ENCODE measurements at regions not wholly inside any gene's neighbourhood (a gene's known extent, or its start where the extent isn't known, plus 50 kb on each side); places are given as distances from the start of the nearest gene placed in this dataset.

DNA sequence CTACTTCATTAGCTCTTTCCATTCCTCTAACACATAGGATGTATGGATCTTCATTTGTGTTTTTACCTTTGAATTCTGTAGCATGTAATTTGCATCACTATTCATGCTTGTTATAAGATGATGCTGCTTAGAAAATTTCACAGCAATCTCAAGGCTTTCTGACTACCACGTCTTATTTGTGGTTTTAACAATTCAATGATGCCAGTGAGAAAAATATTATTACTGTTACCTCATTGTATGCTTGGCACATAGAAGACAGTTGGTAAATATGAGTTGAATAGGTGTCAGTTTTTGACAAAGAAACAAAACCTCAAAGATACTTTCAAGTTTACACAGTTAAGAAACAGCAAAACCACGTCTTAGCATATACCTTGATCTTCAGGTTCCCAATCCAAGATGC lies 428.6 kb downstream of the TFAP2A start:
- Histone ChIP-seq H3K27me3 (ENCODE audit: control insufficient read depth, insufficient read depth, low read length) (no peaks in the 10 kb centered on the region), H3K36me3 (replicated peaks; ENCODE audit: control insufficient read depth, insufficient read depth, low read length) (no peaks in the 10 kb centered on the region), H3K4me3 (ENCODE audit: insufficient read depth, low read depth, low read length) (no peak overlapping the region)
- DNase-seq, result no peak

DNA sequence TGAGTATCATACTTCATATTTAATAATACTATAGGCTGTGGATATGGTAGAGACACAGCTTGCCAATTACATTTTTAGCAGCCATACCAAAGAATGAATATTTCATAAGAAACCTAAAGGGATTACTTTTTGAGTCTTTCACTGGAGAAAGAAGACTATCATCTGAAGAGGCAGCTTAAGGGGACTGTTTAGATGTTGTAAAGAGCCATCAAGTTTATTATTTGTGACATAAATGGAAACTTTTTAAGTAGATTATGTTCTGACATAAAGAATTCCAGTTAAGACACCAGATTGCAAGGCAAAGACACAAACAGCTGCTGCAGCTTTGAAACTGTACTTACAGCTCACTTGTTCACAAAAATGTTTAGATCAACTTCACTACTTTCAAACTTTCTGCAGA lies 429.4 kb downstream of the TFAP2A start:
- H3K36me3 ChIP-seq (replicated peaks; ENCODE audit: control insufficient read depth, insufficient read depth, low read length), result no peaks in the 10 kb centered on the region
- no peak for DNase-seq
- no peaks in the 10 kb centered on the region for H3K27me3 ChIP-seq (ENCODE audit: control insufficient read depth, insufficient read depth, low read length)
- H3K4me3 ChIP-seq (ENCODE audit: insufficient read depth, low read depth, low read length), result no peak overlapping the region

DNA sequence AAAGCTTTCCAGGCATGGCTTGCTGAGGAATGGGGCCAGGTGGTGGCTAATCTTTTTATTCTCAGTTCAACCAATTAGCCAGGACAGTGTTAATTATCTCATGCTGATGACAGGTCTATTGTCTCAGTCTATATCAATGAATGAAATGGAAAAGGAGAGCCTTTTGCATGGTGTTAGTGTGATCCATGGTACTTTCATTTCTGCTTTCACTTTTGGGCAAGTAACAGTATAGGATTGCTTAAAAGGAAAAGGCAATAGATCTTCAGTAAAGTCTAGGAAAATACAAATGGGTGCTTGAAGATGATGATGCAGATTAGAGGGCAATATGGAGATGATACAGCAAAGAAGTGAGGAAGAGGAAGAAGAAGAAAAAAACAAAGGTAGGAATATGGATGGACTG lies 430.3 kb downstream of the TFAP2A start:
- H3K36me3 ChIP-seq (replicated peaks; ENCODE audit: control insufficient read depth, insufficient read depth, low read length), result no peaks in the 10 kb centered on the region
- H3K4me3 ChIP-seq (ENCODE audit: insufficient read depth, low read depth, low read length), result no peak overlapping the region
- H3K27me3 ChIP-seq (ENCODE audit: control insufficient read depth, insufficient read depth, low read length), result no peaks in the 10 kb centered on the region
- no peak for DNase-seq

DNA sequence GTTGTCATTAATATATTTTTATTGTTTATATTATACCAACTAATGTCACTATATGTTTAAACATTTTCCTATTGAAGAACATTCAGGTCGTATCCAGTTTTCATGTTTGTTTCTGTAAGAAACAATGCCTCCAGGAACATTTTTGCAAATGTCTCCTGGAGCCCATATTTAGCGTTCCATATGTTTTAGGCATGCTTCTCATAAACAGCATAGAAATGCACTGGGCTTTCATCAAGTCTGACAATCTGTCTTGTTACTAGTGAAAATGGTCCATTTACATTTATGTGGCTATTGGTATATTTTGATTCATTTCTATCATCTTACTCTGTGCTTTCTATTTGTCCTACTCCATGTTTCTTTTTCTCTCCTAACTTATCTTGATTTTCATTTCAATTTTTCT lies 431.7 kb downstream of the TFAP2A start:
- no peak for DNase-seq

GRCh38 chr6:9982215-9982614 lies 432.7 kb downstream of the TFAP2A start:
- H3K36me3 ChIP-seq (replicated peaks; ENCODE audit: control insufficient read depth, insufficient read depth, low read length), result no peaks in the 10 kb centered on the region

More for the DNA sequence above, 431.7 kb downstream of the TFAP2A start:
- Histone ChIP-seq H3K27me3 (ENCODE audit: control insufficient read depth, insufficient read depth, low read length) (no peaks in the 10 kb centered on the region), H3K4me3 (ENCODE audit: insufficient read depth, low read depth, low read length) (no peak overlapping the region), H3K36me3 (replicated peaks; ENCODE audit: control insufficient read depth, insufficient read depth, low read length) (no peaks in the 10 kb centered on the region)

GRCh38 chr6:9979996-9980395 lies 434.9 kb downstream of the TFAP2A start:
- DNase-seq, result no peak
- H3K36me3 ChIP-seq (replicated peaks; ENCODE audit: control insufficient read depth, insufficient read depth, low read length), result no peaks in the 10 kb centered on the region
- no peak overlapping the region for H3K4me3 ChIP-seq (ENCODE audit: insufficient read depth, low read depth, low read length)
- H3K27me3 ChIP-seq (ENCODE audit: control insufficient read depth, insufficient read depth, low read length), result no peaks in the 10 kb centered on the region

More at GRCh38 chr6:9982215-9982614, 432.7 kb downstream of the TFAP2A start:
- Histone ChIP-seq H3K27me3 (ENCODE audit: control insufficient read depth, insufficient read depth, low read length) (no peaks in the 10 kb centered on the region), H3K4me3 (ENCODE audit: insufficient read depth, low read depth, low read length) (no peak overlapping the region)
- no peak for DNase-seq

GRCh38 chr6:9978480-9978879 lies 436.4 kb downstream of the TFAP2A start:
- DNase-seq, result no peak
- Histone ChIP-seq H3K27me3 (ENCODE audit: control insufficient read depth, insufficient read depth, low read length) (no peaks in the 10 kb centered on the region), H3K36me3 (replicated peaks; ENCODE audit: control insufficient read depth, insufficient read depth, low read length) (no peaks in the 10 kb centered on the region), H3K4me3 (ENCODE audit: insufficient read depth, low read depth, low read length) (no peak overlapping the region)

DNA sequence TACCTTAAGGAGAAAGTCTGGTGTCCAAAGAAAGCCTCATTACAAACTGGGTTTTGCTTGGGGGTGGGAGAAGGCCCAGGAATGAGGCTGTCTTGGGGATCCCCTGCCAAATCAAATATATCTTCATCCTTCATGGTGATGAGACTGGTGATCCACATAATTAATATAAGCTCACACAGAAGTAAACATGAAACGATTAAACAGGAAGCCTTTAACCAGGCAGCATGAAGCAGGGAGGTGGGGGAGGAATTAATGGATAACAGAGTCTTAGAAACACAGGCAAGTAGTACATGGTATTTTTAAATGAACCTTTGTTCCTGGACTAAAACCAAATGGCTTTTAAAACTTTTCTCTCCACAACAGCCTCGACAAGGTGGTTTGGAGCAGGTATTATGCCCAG lies 437.5 kb downstream of the TFAP2A start:
- Histone ChIP-seq H3K27me3 (ENCODE audit: control insufficient read depth, insufficient read depth, low read length) (no peaks in the 10 kb centered on the region), H3K36me3 (replicated peaks; ENCODE audit: control insufficient read depth, insufficient read depth, low read length) (no peaks in the 10 kb centered on the region), H3K4me3 (ENCODE audit: insufficient read depth, low read depth, low read length) (no peak overlapping the region)
- no peak for DNase-seq

DNA sequence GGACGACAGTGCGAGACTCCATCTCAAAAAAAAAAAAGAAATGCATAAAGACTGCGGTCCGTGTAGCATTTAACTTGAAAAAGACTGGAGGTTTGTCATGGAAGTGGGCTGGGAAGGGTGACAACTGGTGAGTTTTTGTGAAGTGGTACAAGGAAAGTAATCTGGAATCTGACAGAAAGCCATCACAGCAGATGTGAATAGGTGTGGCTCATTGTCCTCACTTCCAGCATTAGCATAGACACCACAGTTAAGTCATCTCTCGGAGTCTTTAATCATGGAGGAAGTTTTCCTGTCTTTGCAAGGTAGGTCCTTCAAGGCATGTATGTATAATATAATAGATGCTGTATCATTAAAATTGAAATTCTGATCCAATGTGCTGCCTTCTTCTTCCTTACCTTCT lies 453.2 kb downstream of the TFAP2A start:
- H3K36me3 ChIP-seq (replicated peaks; ENCODE audit: control insufficient read depth, insufficient read depth, low read length), result no peaks in the 10 kb centered on the region
- no peak overlapping the region for H3K4me3 ChIP-seq (ENCODE audit: insufficient read depth, low read depth, low read length)
- no peaks in the 10 kb centered on the region for H3K27me3 ChIP-seq (ENCODE audit: control insufficient read depth, insufficient read depth, low read length)
- no peak for DNase-seq

- no peak for DNase-seq
- Histone ChIP-seq H3K36me3 (replicated peaks; ENCODE audit: control insufficient read depth, insufficient read depth, low read length) (no peaks in the 10 kb centered on the region), H3K4me3 (ENCODE audit: insufficient read depth, low read depth, low read length) (no peak overlapping the region), H3K27me3 (ENCODE audit: control insufficient read depth, insufficient read depth, low read length) (no peaks in the 10 kb centered on the region)
These were observed 457.6 kb downstream of the TFAP2A start for GRCh38 chr6:9957215-9957759.

DNA sequence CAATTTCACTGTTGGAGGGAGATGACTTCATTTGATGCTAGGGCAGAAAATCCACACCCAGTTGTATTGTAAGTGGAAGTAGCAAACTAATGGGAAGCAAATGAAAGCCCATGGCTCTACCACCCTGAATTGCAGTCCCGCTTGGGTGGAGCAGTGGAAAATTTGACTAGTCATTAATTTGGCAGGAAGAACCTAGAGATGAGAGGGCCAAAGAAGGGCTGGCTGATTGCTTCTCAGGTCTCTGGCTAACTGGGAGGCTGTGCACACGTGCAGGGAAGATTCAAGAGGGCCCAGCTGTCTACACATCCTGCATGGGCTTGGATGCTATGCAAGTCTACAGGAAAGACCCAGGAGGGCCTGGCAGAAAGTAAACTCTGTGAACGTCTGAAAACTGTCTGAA lies 466.2 kb downstream of the TFAP2A start:
- no peaks in the 10 kb centered on the region for H3K27me3 ChIP-seq (ENCODE audit: control insufficient read depth, insufficient read depth, low read length)
- H3K36me3 ChIP-seq (replicated peaks; ENCODE audit: control insufficient read depth, insufficient read depth, low read length), result no peaks in the 10 kb centered on the region
- DNase-seq, result no peak

GRCh38 chr6:9943986-9944385 lies 470.9 kb downstream of the TFAP2A start:
- no peaks in the 10 kb centered on the region for H3K36me3 ChIP-seq (replicated peaks; ENCODE audit: control insufficient read depth, insufficient read depth, low read length)
- no peak for DNase-seq
- no peaks in the 10 kb centered on the region for H3K27me3 ChIP-seq (ENCODE audit: control insufficient read depth, insufficient read depth, low read length)
- H3K4me3 ChIP-seq (ENCODE audit: insufficient read depth, low read depth, low read length), result no peak overlapping the region

More for the DNA sequence above, 466.2 kb downstream of the TFAP2A start:
- no peak overlapping the region for H3K4me3 ChIP-seq (ENCODE audit: insufficient read depth, low read depth, low read length)

- Histone ChIP-seq H3K4me3 (ENCODE audit: insufficient read depth, low read depth, low read length) (no peak overlapping the region), H3K36me3 (replicated peaks; ENCODE audit: control insufficient read depth, insufficient read depth, low read length) (no peaks in the 10 kb centered on the region), H3K27me3 (ENCODE audit: control insufficient read depth, insufficient read depth, low read length) (no peaks in the 10 kb centered on the region)
- no peak for DNase-seq
These were observed 471.8 kb downstream of the TFAP2A start for GRCh38 chr6:9943026-9943425.

- Histone ChIP-seq H3K27me3 (ENCODE audit: control insufficient read depth, insufficient read depth, low read length) (no peaks in the 10 kb centered on the region), H3K36me3 (replicated peaks; ENCODE audit: control insufficient read depth, insufficient read depth, low read length) (no peaks in the 10 kb centered on the region), H3K4me3 (ENCODE audit: insufficient read depth, low read depth, low read length) (no peak overlapping the region)
- no peak for DNase-seq
These were observed 472.7 kb downstream of the TFAP2A start for GRCh38 chr6:9942131-9942530.

GRCh38 chr6:9938801-9939200 lies 476.1 kb downstream of the TFAP2A start:
- H3K36me3 ChIP-seq (replicated peaks; ENCODE audit: control insufficient read depth, insufficient read depth, low read length), result no peaks in the 10 kb centered on the region
- DNase-seq, result no peak
- no peaks in the 10 kb centered on the region for H3K27me3 ChIP-seq (ENCODE audit: control insufficient read depth, insufficient read depth, low read length)
- H3K4me3 ChIP-seq (ENCODE audit: insufficient read depth, low read depth, low read length), result no peak overlapping the region

All from H7 (cell line).